ENCODE measurements at regions not wholly inside any gene's neighbourhood (a gene's known extent, or its start where the extent isn't known, plus 50 kb on each side); places are given as distances from the start of the nearest gene placed in this dataset.
"Not testable (repeated sequence)": the region's sequence is repeated elsewhere in the genome, so short reads cannot be mapped to it uniquely, and the experiment has no call there.

DNA sequence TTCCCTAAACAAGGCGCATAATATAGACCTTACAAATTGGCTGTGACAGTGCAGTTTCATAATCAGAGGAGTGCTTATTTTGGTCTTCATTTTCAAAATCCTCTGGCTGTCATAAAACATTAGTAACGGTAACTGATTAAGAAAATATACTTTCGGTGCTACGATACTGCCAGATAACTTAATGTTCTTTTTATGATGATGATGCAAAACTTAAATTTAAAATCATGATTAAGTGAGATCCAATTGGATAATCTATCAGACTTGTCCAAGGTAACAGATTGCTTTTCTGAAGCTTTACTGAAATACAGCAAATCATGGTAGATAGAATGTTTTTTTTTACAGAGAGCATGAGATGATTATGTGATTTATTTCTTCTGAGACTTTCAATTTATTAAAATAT lies 364.2 kb upstream of the CNTN3 start:
- H3K4me3 Mint-ChIP-seq = no peak overlapping the region
- H3K36me3 Mint-ChIP-seq (ENCODE audit: insufficient read depth) = no peaks in the 10 kb centered on the region
- DNase-seq (ENCODE audit: low spot score in 2 of 2) (no peak), ATAC-seq (replicated peaks; ENCODE audit: extremely low read depth, poor library complexity, severe bottlenecking) (no peak)
- no peaks in the 10 kb centered on the region for H3K4me1 Mint-ChIP-seq
- peaks cover 29% of the 10 kb centered on the region for H3K9me3 Mint-ChIP-seq
- H3K27me3 Mint-ChIP-seq = no peaks in the 10 kb centered on the region
- H3K27ac Mint-ChIP-seq (ENCODE audit: low read depth) = no peak overlapping the region

DNA sequence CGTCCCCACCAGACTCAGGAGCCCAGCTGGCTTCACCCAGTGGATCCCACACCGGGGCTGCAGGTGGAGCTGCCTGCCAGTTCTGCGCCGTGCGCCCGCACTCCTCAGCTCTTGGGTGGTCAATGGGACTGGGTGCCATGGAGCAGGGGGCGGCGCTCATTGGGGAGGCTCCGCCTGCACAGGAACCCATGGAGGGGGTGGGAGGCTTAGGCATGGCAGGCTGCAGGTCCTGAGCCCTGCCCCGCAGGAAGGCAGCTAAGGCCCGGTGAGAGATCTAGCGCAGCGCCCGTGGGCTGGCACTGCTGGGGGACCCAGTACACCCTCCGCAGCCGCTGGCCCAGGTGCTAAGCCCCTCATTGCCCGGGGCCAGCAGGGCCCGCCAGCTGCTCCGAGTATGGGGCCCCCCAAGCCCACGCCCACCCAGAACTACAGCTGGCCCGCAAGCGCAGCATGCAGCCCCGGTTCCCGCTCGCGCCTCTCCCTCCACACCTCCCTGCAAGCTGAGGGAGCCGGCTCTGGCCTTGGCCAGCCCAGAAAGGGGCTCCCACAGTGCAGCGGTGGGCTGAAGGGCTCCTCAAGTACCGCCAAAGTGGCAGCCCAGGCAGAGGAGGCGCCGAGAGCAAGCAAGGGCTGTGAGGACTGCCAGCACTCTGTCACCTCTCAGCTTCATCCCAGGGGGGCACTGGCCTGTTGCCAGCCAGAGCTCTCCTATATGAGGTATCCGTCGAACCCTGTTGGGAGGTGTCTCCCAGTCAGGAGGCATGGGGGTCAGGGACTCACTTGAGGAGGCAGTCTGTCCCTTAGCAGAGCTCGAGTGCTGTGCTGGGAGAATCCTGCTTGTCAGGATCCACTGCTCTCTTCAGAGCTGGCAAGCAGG lies 370.8 kb upstream of the CNTN3 start:
- not testable (repeated sequence) for H3K27me3 Mint-ChIP-seq; H3K27ac Mint-ChIP-seq (ENCODE audit: low read depth); H3K4me1 Mint-ChIP-seq; ATAC-seq (replicated peaks; ENCODE audit: extremely low read depth, poor library complexity, severe bottlenecking); H3K36me3 Mint-ChIP-seq (ENCODE audit: insufficient read depth); H3K4me3 Mint-ChIP-seq; DNase-seq (ENCODE audit: low spot score in 2 of 2)
- peaks cover 14% of the 10 kb centered on the region for H3K9me3 Mint-ChIP-seq

DNA sequence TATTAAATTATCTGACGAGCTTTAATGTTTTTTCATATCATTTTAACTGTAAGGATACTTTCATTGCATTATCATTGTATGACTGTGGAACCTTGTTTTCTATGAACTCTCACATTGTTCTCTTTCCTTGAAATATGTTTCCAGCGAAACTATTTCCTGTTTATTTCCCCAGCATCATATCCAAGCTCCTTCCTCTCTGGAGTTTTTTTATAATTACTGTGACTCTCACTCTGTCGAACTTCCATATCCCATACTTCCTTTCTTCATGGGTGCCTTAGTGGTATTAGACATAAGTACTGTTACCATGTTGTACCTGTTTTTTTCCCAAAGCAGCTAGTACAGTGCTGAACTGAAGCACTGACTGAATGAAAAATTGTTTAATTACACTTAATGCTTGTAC lies 373.6 kb upstream of the CNTN3 start:
- Mint-ChIP-seq H3K4me1 (no peaks in the 10 kb centered on the region), H3K4me3 (no peak overlapping the region)
- DNase-seq (ENCODE audit: low spot score in 2 of 2) = no peak

DNA sequence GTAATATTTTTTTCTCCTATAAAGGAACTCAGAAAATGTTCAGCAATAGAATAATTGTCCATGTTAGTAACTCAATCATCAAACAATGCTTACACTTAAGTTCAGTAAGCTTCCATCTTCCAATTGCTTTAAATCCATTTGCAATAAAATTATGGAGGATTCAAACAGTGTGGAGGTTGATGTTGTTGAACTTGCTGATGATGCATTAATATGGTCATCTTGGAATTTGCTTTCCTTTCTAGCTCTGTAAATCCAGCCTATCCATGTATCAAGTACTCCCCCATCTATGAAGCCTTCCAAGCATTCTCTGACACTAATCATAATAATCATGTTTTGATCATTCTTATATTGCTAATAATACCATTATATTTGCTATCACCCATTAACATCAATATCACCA lies 378.4 kb upstream of the CNTN3 start:
- no peak for DNase-seq (ENCODE audit: low spot score in 2 of 2)
- no peak overlapping the region for H3K27ac Mint-ChIP-seq (ENCODE audit: low read depth)

More for the DNA sequence above, 373.6 kb upstream of the CNTN3 start:
- H3K9me3 Mint-ChIP-seq = peaks cover 8% of the 10 kb centered on the region
- H3K36me3 Mint-ChIP-seq (ENCODE audit: insufficient read depth) = no peaks in the 10 kb centered on the region
- H3K27ac Mint-ChIP-seq (ENCODE audit: low read depth) = no peak overlapping the region
- H3K27me3 Mint-ChIP-seq = no peaks in the 10 kb centered on the region
- no peak for ATAC-seq (replicated peaks; ENCODE audit: extremely low read depth, poor library complexity, severe bottlenecking)

DNA sequence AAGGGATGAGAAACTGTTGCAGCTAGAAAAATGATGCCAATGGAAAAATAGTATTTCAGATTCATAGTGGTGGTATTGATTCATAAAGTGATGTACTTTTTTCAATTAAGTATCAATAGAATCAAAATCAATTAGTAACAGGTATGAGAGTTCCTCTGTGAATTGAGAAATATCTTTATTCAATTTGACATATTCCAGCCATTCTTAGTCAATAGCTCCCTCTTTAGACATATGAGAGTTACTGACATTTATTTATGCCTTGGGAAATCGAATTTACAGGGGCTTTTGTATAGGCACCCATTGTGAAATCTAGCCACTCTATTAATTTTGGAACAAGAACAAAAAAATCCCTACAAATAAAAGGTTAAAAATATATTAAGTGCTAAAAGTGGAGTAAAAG lies 386.9 kb upstream of the CNTN3 start:
- DNase-seq (ENCODE audit: low spot score in 2 of 2) (no peak), ATAC-seq (replicated peaks; ENCODE audit: extremely low read depth, poor library complexity, severe bottlenecking) (no peak)
- Mint-ChIP-seq H3K4me1 (no peaks in the 10 kb centered on the region), H3K27ac (ENCODE audit: low read depth) (no peak overlapping the region), H3K27me3 (no peaks in the 10 kb centered on the region), H3K4me3 (no peak overlapping the region), H3K9me3 (peaks cover 9% of the 10 kb centered on the region), H3K36me3 (ENCODE audit: insufficient read depth) (no peaks in the 10 kb centered on the region)

More for the DNA sequence above, 378.4 kb upstream of the CNTN3 start:
- Mint-ChIP-seq H3K4me1 (no peaks in the 10 kb centered on the region), H3K4me3 (no peak overlapping the region), H3K27me3 (no peaks in the 10 kb centered on the region), H3K9me3 (peaks cover 11% of the 10 kb centered on the region), H3K36me3 (ENCODE audit: insufficient read depth) (no peaks in the 10 kb centered on the region)
- ATAC-seq (replicated peaks; ENCODE audit: extremely low read depth, poor library complexity, severe bottlenecking) = no peak

DNA sequence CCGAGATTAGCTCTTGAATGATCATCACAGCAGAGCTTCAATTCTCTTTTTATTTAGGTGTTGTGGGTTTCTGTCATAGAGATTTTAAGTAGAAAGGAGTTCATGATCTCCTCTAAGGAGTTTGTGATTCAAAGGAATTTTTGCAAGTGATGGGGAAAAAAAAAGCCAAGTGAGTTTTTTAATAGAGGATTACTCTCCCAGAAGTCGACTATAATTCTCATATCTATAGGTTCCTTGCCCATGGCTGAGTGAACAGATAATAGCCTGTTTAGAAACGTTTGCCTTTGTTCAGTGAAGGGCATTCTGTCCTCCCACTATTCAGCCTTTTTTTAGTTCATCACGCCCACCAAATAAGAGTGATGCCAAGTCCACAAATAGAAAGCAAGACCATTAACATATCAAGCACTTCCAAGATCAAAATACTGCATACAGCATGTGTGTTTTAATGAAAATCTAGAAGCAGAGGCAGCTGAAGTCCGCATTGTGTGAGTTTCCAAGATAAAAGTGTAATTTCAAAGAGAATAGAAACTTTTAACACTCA lies 398.4 kb upstream of the CNTN3 start:
- DNase-seq (ENCODE audit: low spot score in 2 of 2) (no peak), ATAC-seq (replicated peaks; ENCODE audit: extremely low read depth, poor library complexity, severe bottlenecking) (no peak)
- H3K36me3 Mint-ChIP-seq (ENCODE audit: insufficient read depth) = no peaks in the 10 kb centered on the region
- H3K4me3 Mint-ChIP-seq = no peak overlapping the region
- no peak overlapping the region for H3K27ac Mint-ChIP-seq (ENCODE audit: low read depth)
- no peaks in the 10 kb centered on the region for H3K4me1 Mint-ChIP-seq
- H3K27me3 Mint-ChIP-seq = no peaks in the 10 kb centered on the region
- peaks cover 8% of the 10 kb centered on the region for H3K9me3 Mint-ChIP-seq

DNA sequence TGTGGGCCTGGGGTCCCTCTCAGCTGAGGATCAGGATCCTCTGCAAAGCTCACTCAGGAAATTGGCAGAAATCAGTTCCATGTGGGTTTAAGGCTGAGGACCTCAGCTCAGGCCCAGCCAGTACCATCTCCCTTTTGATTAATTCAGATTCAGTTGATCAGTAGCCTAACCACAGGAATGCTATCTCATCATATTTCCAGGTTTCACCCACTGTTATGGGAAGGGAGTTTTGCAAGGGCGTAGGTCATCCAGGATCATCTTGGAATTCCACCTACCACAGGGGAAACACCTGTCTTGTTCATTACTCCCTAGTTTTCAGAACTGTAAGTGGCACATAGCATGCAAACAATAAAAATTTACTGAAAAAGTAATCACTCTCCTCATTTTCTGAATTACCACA lies 399.5 kb upstream of the CNTN3 start:
- Mint-ChIP-seq H3K4me1 (no peaks in the 10 kb centered on the region), H3K36me3 (ENCODE audit: insufficient read depth) (no peaks in the 10 kb centered on the region), H3K4me3 (no peak overlapping the region), H3K9me3 (peaks cover 8% of the 10 kb centered on the region), H3K27me3 (no peaks in the 10 kb centered on the region), H3K27ac (ENCODE audit: low read depth) (no peak overlapping the region)
- DNase-seq (ENCODE audit: low spot score in 2 of 2) = no peak
- ATAC-seq (replicated peaks; ENCODE audit: extremely low read depth, poor library complexity, severe bottlenecking) = no peak

DNA sequence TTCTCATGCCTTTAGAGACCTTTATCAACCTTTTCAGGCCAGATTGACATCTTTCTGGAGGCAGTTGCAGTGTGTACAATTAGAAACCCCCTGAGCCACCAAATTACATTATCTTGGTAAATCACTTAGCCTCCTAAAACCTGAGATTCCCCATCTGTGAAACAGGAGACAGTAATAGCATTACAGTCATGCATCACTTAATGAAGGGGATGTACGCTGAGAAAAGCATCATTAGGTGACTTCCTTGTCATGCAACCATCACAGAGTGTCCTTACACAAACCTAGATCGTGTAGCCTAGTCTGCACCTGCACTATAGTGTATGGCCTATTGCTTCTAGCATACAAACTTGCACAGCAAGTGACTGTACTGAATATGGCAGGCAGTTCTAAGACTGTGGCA lies 400.8 kb upstream of the CNTN3 start:
- H3K27ac Mint-ChIP-seq (ENCODE audit: low read depth) = no peak overlapping the region
- H3K4me1 Mint-ChIP-seq = no peaks in the 10 kb centered on the region
- ATAC-seq (replicated peaks; ENCODE audit: extremely low read depth, poor library complexity, severe bottlenecking) = no peak
- H3K9me3 Mint-ChIP-seq = peaks cover 3% of the 10 kb centered on the region
- no peaks in the 10 kb centered on the region for H3K36me3 Mint-ChIP-seq (ENCODE audit: insufficient read depth)
- no peak overlapping the region for H3K4me3 Mint-ChIP-seq
- no peaks in the 10 kb centered on the region for H3K27me3 Mint-ChIP-seq
- DNase-seq (ENCODE audit: low spot score in 2 of 2) = no peak

DNA sequence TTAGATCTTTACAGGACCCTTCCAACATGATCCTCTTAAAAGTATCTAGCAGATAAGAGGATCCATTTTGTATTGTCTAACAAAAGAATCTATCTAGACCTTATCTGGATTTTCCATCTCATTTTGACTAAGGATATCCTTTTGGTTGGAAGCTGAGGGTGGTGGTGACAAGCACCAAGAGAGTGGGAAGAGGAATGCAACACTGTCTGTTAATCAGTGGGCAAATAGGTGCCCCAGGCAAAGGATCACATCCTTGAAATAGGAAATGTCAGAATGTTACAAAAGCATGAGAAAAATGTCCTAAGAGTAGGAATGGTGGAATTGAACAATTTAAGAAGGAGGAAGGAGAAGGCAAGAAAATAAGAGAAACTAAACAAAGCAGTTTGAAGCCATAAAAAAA lies 420.7 kb upstream of the CNTN3 start:
- no peak for DNase-seq (ENCODE audit: low spot score in 2 of 2)
- Mint-ChIP-seq H3K36me3 (ENCODE audit: insufficient read depth) (no peaks in the 10 kb centered on the region), H3K9me3 (peaks cover 26% of the 10 kb centered on the region), H3K27ac (ENCODE audit: low read depth) (no peak overlapping the region), H3K27me3 (no peaks in the 10 kb centered on the region), H3K4me3 (no peak overlapping the region), H3K4me1 (no peaks in the 10 kb centered on the region)
- no peak for ATAC-seq (replicated peaks; ENCODE audit: extremely low read depth, poor library complexity, severe bottlenecking)

DNA sequence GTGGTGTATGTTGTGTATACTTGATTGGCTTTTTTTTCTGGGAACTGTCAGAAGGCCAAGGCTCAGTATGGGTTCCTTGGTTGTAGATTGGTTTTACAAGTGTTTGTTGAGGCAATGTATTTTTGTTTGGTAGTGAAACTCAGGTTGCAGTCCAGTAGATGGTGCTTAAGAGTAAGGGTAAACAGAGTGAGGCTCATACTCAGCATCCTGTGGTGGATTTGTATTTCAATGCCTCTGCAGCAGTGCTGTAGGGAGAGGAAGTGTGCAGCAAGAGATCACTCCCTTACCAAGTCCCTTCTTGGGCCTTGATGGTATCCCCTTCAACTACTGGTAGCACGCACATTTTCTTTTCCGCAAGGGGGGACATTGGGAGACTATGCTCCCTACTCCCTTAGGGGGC lies 428.5 kb upstream of the CNTN3 start:
- Mint-ChIP-seq H3K27ac (ENCODE audit: low read depth) (no peak overlapping the region), H3K4me3 (no peak overlapping the region), H3K4me1 (no peaks in the 10 kb centered on the region), H3K27me3 (no peaks in the 10 kb centered on the region), H3K9me3 (peaks cover 51% of the 10 kb centered on the region), H3K36me3 (ENCODE audit: insufficient read depth) (peaks cover 1% of the 10 kb centered on the region)
- no peak for DNase-seq (ENCODE audit: low spot score in 2 of 2)
- no peak for ATAC-seq (replicated peaks; ENCODE audit: extremely low read depth, poor library complexity, severe bottlenecking)

DNA sequence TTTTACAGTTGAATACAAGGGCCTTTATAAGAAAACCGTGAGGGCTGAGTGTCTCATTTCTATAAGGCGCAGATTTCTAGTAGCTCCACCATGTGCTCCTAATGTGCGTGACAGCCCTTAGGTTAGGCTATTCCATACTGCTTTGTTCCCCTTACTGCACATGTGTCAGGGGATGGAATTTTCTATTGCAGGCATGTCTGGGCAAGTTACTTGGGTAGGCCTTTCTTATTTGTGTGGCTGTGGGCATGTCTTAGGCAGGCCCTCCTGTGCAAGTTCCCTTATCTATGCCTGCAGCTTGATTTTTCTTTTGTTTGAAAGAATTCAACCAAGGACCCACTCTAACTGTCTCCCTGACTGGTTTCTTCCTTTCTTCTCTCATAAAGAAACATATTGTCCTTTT lies 434.2 kb upstream of the CNTN3 start:
- H3K27me3 Mint-ChIP-seq = no peaks in the 10 kb centered on the region
- ATAC-seq (replicated peaks; ENCODE audit: extremely low read depth, poor library complexity, severe bottlenecking) = no peak
- peaks cover 23% of the 10 kb centered on the region for H3K9me3 Mint-ChIP-seq
- no peak for DNase-seq (ENCODE audit: low spot score in 2 of 2)
- H3K4me1 Mint-ChIP-seq = no peaks in the 10 kb centered on the region
- H3K4me3 Mint-ChIP-seq = no peak overlapping the region
- no peak overlapping the region for H3K27ac Mint-ChIP-seq (ENCODE audit: low read depth)
- H3K36me3 Mint-ChIP-seq (ENCODE audit: insufficient read depth) = no peaks in the 10 kb centered on the region

DNA sequence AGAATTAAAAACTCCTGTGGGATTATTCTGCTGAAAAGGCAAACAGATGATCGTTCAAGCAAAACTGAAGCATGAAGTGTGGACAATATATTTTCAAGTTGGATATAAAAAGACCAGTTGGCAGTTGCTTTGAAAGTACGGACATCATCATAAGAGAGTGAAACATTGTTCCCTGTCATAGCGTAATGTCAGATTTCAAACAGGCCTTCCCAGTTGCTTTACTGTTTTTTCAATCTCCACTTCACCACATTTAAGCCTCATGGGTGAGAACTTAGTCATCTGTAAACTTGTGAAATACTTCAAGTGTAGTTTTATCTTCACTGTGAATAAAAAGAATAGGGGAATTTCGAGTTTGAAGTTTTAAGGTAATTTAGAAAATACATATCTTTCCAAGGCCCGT lies 435.1 kb upstream of the CNTN3 start:
- H3K27ac Mint-ChIP-seq (ENCODE audit: low read depth) = no peak overlapping the region
- H3K27me3 Mint-ChIP-seq = no peaks in the 10 kb centered on the region
- no peak overlapping the region for H3K4me3 Mint-ChIP-seq
- ATAC-seq (replicated peaks; ENCODE audit: extremely low read depth, poor library complexity, severe bottlenecking) = no peak
- H3K36me3 Mint-ChIP-seq (ENCODE audit: insufficient read depth) = no peaks in the 10 kb centered on the region
- H3K4me1 Mint-ChIP-seq = no peaks in the 10 kb centered on the region
- DNase-seq (ENCODE audit: low spot score in 2 of 2) = no peak
- H3K9me3 Mint-ChIP-seq = peaks cover 23% of the 10 kb centered on the region

DNA sequence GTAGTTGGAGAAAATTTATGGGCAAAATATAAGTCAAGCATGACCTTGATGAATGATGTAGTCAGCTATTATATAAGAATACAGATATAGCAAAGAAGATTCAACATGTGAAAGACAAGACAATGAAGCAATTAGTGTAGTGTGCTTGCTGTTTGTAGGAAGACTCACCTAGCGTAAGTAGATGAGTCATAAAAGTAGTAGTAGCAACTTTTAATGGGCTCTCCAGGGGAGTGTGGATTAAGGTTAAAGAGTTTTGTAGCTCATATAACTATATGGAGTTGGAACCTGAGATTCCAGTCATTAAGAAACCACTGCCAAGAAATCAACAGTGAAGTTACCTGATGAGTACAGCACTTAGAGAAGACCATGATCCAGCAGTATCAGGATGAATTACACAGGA lies 444.7 kb upstream of the CNTN3 start:
- no peaks in the 10 kb centered on the region for H3K4me1 Mint-ChIP-seq
- H3K27me3 Mint-ChIP-seq = no peaks in the 10 kb centered on the region
- H3K9me3 Mint-ChIP-seq = peaks cover 26% of the 10 kb centered on the region
- no peak overlapping the region for H3K27ac Mint-ChIP-seq (ENCODE audit: low read depth)
- ATAC-seq (replicated peaks; ENCODE audit: extremely low read depth, poor library complexity, severe bottlenecking) (no peak), DNase-seq (ENCODE audit: low spot score in 2 of 2) (no peak)
- no peak overlapping the region for H3K4me3 Mint-ChIP-seq
- no peaks in the 10 kb centered on the region for H3K36me3 Mint-ChIP-seq (ENCODE audit: insufficient read depth)
